IPS-18a (cell line): ENCODE measurements at regions not wholly inside any gene's neighbourhood (a gene's known extent, or its start where the extent isn't known, plus 50 kb on each side); places are given as distances from the start of the nearest gene placed in this dataset.

Source experiments
- H3K27ac ChIP-seq: one replicate; pipeline ENCODE4 v1.5.1; 2013; ENCODE audit warnings: low read length
- H3K27me3 ChIP-seq: one replicate; pipeline ENCODE4 v1.6.1; 2013; ENCODE audit warnings: mild to moderate bottlenecking, low read length; ENCODE audit not compliant: control insufficient read depth, insufficient read depth
- H3K36me3 ChIP-seq: one replicate; pipeline ENCODE4 v1.6.1; 2013; ENCODE audit warnings: low read depth, low read length; ENCODE audit not compliant: control insufficient read depth
- H3K4me1 ChIP-seq: one replicate; pipeline ENCODE4 v1.6.1; 2013; ENCODE audit warnings: low read depth, low read length; ENCODE audit not compliant: control insufficient read depth
- H3K4me3 ChIP-seq: one replicate; pipeline ENCODE4 v1.5.1; 2013; ENCODE audit warnings: low read length
- H3K9ac ChIP-seq: one replicate; pipeline ENCODE4 v1.6.1; 2013; ENCODE audit warnings: mild to moderate bottlenecking, low read length, moderate library complexity
- H3K9me3 ChIP-seq: one replicate; pipeline ENCODE4 v1.6.1; 2013; ENCODE audit warnings: low read depth, low read length; ENCODE audit not compliant: control insufficient read depth

GRCh38 chr2:138274421-138275291 is 226.9 kb upstream of the SPOPL start:
- Histone ChIP-seq H3K9me3 (no peaks in the 10 kb centered on the region), H3K27me3 (no peaks in the 10 kb centered on the region), H3K4me1 (peaks cover 46% of the 10 kb centered on the region), H3K4me3 (no peak overlapping the region), H3K27ac (no peak overlapping the region), H3K36me3 (no peaks in the 10 kb centered on the region), H3K9ac (no peak overlapping the region)

GRCh38 chr2:138275292-138275690 is 226.3 kb upstream of the SPOPL start:
- Histone ChIP-seq H3K4me1 (peaks cover 46% of the 10 kb centered on the region), H3K36me3 (no peaks in the 10 kb centered on the region), H3K27me3 (no peaks in the 10 kb centered on the region), H3K27ac (no peak overlapping the region), H3K9me3 (no peaks in the 10 kb centered on the region), H3K4me3 (no peak overlapping the region), H3K9ac (no peak overlapping the region)

GRCh38 chr2:138275881-138276280 is 225.7 kb upstream of the SPOPL start:
- Histone ChIP-seq H3K27ac (peak overlapping the region; percentile 40), H3K4me1 (peaks cover 45% of the 10 kb centered on the region), H3K9me3 (no peaks in the 10 kb centered on the region), H3K27me3 (no peaks in the 10 kb centered on the region), H3K4me3 (no peak overlapping the region), H3K9ac (peak overlapping the region; percentile 3), H3K36me3 (no peaks in the 10 kb centered on the region)

GRCh38 chr2:138276339-138276738 is 225.2 kb upstream of the SPOPL start:
- Histone ChIP-seq H3K36me3 (no peaks in the 10 kb centered on the region), H3K27ac (peak overlapping the region; percentile 40), H3K4me3 (peak overlapping the region; percentile 13), H3K9me3 (no peaks in the 10 kb centered on the region), H3K27me3 (no peaks in the 10 kb centered on the region), H3K4me1 (peaks cover 41% of the 10 kb centered on the region), H3K9ac (peak overlapping the region; percentile 16)

- H3K9ac ChIP-seq, result peak overlapping the region; percentile 16
- H3K4me1 ChIP-seq, result peaks cover 41% of the 10 kb centered on the region
- no peaks in the 10 kb centered on the region for H3K9me3 ChIP-seq
- H3K4me3 ChIP-seq, result peak overlapping the region; percentile 13
- peak overlapping the region; percentile 40 for H3K27ac ChIP-seq
- H3K36me3 ChIP-seq, result no peaks in the 10 kb centered on the region
- H3K27me3 ChIP-seq, result no peaks in the 10 kb centered on the region
These were observed 224.5 kb upstream of the SPOPL start for GRCh38 chr2:138277062-138277461.

GRCh38 chr2:138279871-138280270 is 221.7 kb upstream of the SPOPL start:
- H3K27me3 ChIP-seq, result no peaks in the 10 kb centered on the region
- H3K36me3 ChIP-seq, result no peaks in the 10 kb centered on the region
- no peak overlapping the region for H3K9ac ChIP-seq
- no peak overlapping the region for H3K4me3 ChIP-seq
- H3K27ac ChIP-seq, result no peak overlapping the region
- no peaks in the 10 kb centered on the region for H3K9me3 ChIP-seq
- peaks cover 41% of the 10 kb centered on the region for H3K4me1 ChIP-seq

- H3K4me3 ChIP-seq, result no peak overlapping the region
- H3K4me1 ChIP-seq, result peaks cover 28% of the 10 kb centered on the region
- no peaks in the 10 kb centered on the region for H3K27me3 ChIP-seq
- no peak overlapping the region for H3K9ac ChIP-seq
- no peak overlapping the region for H3K27ac ChIP-seq
- H3K36me3 ChIP-seq, result no peaks in the 10 kb centered on the region
- no peaks in the 10 kb centered on the region for H3K9me3 ChIP-seq
These were observed 220.4 kb upstream of the SPOPL start for GRCh38 chr2:138280999-138281695.

- Histone ChIP-seq H3K27me3 (no peaks in the 10 kb centered on the region), H3K4me1 (peaks cover 18% of the 10 kb centered on the region), H3K4me3 (no peak overlapping the region), H3K9ac (no peak overlapping the region), H3K27ac (no peak overlapping the region), H3K36me3 (no peaks in the 10 kb centered on the region), H3K9me3 (no peaks in the 10 kb centered on the region)
These were observed 219.4 kb upstream of the SPOPL start for GRCh38 chr2:138282014-138282672.

- Histone ChIP-seq H3K9me3 (no peaks in the 10 kb centered on the region), H3K36me3 (no peaks in the 10 kb centered on the region), H3K4me3 (no peak overlapping the region), H3K27me3 (no peaks in the 10 kb centered on the region), H3K4me1 (peaks cover 4% of the 10 kb centered on the region), H3K9ac (no peak overlapping the region), H3K27ac (no peak overlapping the region)
These were observed 209.8 kb upstream of the SPOPL start for GRCh38 chr2:138291805-138292204.

- H3K4me3 ChIP-seq, result no peak overlapping the region
These were observed 208.5 kb upstream of the SPOPL start for GRCh38 chr2:138293045-138293444.

GRCh38 chr2:138293549-138293948 is 208.0 kb upstream of the SPOPL start:
- Histone ChIP-seq H3K9me3 (no peaks in the 10 kb centered on the region), H3K36me3 (no peaks in the 10 kb centered on the region), H3K27me3 (no peaks in the 10 kb centered on the region), H3K4me3 (no peak overlapping the region), H3K9ac (no peak overlapping the region), H3K27ac (no peak overlapping the region), H3K4me1 (peaks cover 4% of the 10 kb centered on the region)

More at GRCh38 chr2:138293045-138293444, 208.5 kb upstream of the SPOPL start:
- Histone ChIP-seq H3K27me3 (no peaks in the 10 kb centered on the region), H3K36me3 (no peaks in the 10 kb centered on the region), H3K27ac (no peak overlapping the region), H3K9me3 (no peaks in the 10 kb centered on the region), H3K9ac (no peak overlapping the region), H3K4me1 (peaks cover 4% of the 10 kb centered on the region)
